ENCODE measurements at regions not wholly inside any gene's neighbourhood (a gene's known extent, or its start where the extent isn't known, plus 50 kb on each side); places are given as distances from the start of the nearest gene placed in this dataset.

DNA sequence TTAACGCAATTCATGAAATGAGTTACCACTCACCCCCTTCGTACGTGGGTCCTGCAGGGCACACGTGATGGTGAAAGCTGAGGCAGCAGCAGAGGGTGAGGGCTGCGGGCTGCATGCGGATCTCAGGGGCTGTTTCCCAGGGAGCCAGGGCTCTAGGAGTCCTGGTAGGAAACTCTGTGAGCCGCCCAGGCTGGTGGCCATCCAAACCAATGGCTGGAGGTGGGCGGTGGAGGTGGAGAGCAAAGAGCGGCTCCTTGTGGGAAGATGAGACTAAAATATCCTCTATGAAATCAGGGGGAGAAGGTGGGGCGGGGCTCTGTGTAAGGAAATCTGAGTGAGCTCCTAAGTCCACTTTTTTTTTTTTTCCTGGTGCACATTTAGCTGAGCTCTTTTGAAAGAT, 120.1 kb upstream of the SLC1A4 start:
- Mint-ChIP-seq H3K4me1 (ENCODE audit: low read depth) (no peaks in the 10 kb centered on the region), H3K4me3 (ENCODE audit: low read depth) (no peak overlapping the region), H3K27ac (no peak overlapping the region), H3K9me3 (ENCODE audit: low read depth) (no peaks in the 10 kb centered on the region), H3K27me3 (peaks cover 25% of the 10 kb centered on the region), H3K36me3 (ENCODE audit: insufficient read depth) (no peaks in the 10 kb centered on the region)
- TF ChIP-seq, protein P1, sequence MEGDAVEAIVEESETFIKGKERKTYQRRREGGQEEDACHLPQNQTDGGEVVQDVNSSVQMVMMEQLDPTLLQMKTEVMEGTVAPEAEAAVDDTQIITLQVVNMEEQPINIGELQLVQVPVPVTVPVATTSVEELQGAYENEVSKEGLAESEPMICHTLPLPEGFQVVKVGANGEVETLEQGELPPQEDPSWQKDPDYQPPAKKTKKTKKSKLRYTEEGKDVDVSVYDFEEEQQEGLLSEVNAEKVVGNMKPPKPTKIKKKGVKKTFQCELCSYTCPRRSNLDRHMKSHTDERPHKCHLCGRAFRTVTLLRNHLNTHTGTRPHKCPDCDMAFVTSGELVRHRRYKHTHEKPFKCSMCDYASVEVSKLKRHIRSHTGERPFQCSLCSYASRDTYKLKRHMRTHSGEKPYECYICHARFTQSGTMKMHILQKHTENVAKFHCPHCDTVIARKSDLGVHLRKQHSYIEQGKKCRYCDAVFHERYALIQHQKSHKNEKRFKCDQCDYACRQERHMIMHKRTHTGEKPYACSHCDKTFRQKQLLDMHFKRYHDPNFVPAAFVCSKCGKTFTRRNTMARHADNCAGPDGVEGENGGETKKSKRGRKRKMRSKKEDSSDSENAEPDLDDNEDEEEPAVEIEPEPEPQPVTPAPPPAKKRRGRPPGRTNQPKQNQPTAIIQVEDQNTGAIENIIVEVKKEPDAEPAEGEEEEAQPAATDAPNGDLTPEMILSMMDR (IDR thresholded peaks at IDR 0.05; ENCODE audit: unreplicated experiment): no peak
- no peak for DNase-seq (ENCODE audit: low spot score, unreplicated experiment)

DNA sequence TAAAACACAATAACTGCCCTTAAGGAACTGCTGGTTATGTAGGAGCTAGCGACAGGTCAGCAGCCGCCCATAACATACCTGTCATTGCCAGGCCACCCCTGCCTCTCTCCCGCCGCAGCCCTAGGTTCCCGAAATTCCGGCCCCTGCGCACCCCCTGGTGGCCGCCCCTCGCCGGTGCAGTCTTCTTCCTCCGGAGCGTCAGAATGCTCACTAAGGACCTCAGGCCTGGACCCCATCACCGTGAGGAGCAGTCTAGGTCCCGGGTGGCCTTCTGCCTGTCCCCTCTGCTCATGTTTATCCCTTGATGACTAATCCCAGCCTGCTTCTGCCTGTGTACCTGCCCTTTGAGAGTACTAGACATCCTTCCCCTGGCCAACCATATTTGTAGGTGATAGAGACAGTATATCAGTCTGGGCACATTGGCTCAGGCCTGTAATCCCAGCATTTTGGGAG, 115.7 kb upstream of the SLC1A4 start:
- H3K4me3 Mint-ChIP-seq (ENCODE audit: low read depth): no peak overlapping the region
- H3K9me3 Mint-ChIP-seq (ENCODE audit: low read depth): no peaks in the 10 kb centered on the region
- H3K27me3 Mint-ChIP-seq: peaks cover 5% of the 10 kb centered on the region
- H3K27ac Mint-ChIP-seq: peak overlapping the region; percentile 82
- TF ChIP-seq, protein P1 (IDR thresholded peaks at IDR 0.05; ENCODE audit: unreplicated experiment): peak; percentile 97
- H3K36me3 Mint-ChIP-seq (ENCODE audit: insufficient read depth): no peaks in the 10 kb centered on the region
- H3K4me1 Mint-ChIP-seq (ENCODE audit: low read depth): peaks cover 5% of the 10 kb centered on the region
- DNase-seq (ENCODE audit: low spot score, unreplicated experiment): peak; percentile 83

DNA sequence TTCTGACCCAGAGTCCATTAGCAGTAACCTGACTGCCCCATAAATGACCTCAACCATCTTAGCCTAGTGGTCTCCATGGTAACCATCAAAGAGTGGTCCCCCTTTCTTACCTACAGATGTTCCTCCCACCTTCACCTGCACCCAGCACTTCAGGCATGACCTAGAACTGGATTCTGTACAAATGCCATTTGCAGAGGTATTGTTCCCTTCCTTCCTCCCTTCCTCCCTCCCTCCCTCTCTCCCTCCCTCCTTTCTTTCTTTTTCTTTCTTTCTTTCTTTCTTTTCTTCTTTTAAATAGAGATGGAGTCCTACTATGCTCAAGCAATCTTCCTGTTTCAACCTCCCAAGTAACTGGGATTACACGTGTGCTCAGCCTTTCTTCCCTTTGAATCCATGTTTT, 114.6 kb upstream of the SLC1A4 start:
- no peak overlapping the region for H3K27ac Mint-ChIP-seq
- H3K9me3 Mint-ChIP-seq (ENCODE audit: low read depth): no peaks in the 10 kb centered on the region
- TF ChIP-seq, protein P1 (IDR thresholded peaks at IDR 0.05; ENCODE audit: unreplicated experiment): no peak
- no peak overlapping the region for H3K4me3 Mint-ChIP-seq (ENCODE audit: low read depth)
- peaks cover 7% of the 10 kb centered on the region for H3K4me1 Mint-ChIP-seq (ENCODE audit: low read depth)
- no peaks in the 10 kb centered on the region for H3K36me3 Mint-ChIP-seq (ENCODE audit: insufficient read depth)
- DNase-seq (ENCODE audit: low spot score, unreplicated experiment): no peak
- peaks cover 3% of the 10 kb centered on the region for H3K27me3 Mint-ChIP-seq

DNA sequence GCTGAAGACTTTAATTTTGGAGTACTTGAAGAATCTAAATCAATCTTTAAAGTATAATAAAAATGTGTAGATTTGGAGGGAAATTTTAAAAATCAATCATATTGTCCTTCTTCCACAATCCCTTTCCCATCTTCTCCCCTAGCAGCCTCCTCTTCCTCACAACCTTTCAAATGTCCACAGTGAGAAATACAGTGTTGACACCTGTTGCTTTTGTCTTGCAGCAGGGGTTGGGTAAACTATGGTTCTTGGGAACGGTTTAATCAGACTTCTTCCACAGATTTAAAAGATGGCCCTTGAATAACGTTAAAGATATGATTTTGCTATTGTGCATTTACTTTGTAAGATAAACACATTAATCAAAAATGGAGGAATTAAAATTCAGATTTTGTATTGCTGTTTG, 113.8 kb upstream of the SLC1A4 start:
- Mint-ChIP-seq H3K9me3 (ENCODE audit: low read depth) (no peaks in the 10 kb centered on the region), H3K4me1 (ENCODE audit: low read depth) (peaks cover 7% of the 10 kb centered on the region), H3K27me3 (peaks cover 3% of the 10 kb centered on the region), H3K36me3 (ENCODE audit: insufficient read depth) (no peaks in the 10 kb centered on the region), H3K27ac (no peak overlapping the region), H3K4me3 (ENCODE audit: low read depth) (no peak overlapping the region)
- TF ChIP-seq, protein P1 (IDR thresholded peaks at IDR 0.05; ENCODE audit: unreplicated experiment): no peak
- no peak for DNase-seq (ENCODE audit: low spot score, unreplicated experiment)

DNA sequence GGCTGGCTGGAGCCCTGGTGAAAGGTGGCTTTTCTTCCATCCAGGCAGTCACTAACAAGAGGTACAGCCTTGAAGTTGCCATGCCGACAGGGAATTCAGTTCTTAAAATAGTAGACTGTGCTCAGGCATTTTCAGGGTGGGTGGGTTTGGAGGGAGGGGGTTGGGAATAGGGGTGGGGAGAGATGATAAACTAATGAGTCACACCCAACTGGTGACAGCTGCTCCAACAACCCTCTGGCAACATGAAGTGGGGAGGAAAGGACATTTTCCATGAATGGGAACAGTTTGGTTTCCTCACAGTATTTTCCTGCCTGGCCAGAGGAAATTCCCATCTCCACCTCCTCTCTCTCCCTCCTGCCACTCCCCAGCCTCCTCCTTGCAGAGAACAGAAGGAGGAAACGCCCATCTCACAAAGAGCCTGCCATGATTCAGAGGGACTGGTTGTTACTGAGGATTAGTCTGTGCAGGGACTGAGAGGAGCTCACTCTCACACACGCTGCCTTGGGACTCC, 113.0 kb upstream of the SLC1A4 start:
- Mint-ChIP-seq H3K4me1 (ENCODE audit: low read depth) (peaks cover 7% of the 10 kb centered on the region), H3K4me3 (ENCODE audit: low read depth) (no peak overlapping the region), H3K36me3 (ENCODE audit: insufficient read depth) (no peaks in the 10 kb centered on the region), H3K9me3 (ENCODE audit: low read depth) (no peaks in the 10 kb centered on the region), H3K27ac (peak overlapping the region; percentile 17), H3K27me3 (peaks cover 3% of the 10 kb centered on the region)
- DNase-seq (ENCODE audit: low spot score, unreplicated experiment): no peak
- TF ChIP-seq, protein P1 (IDR thresholded peaks at IDR 0.05; ENCODE audit: unreplicated experiment): no peak
